Esophagus muscularis mucosa (tissue), 4 donors: ENCODE measurements at regions not wholly inside any gene's neighbourhood (a gene's known extent, or its start where the extent isn't known, plus 50 kb on each side); places are given as distances from the start of the nearest gene placed in this dataset.
A peak's percentile ranks its signal among the peaks of the same experiment; 100 is the strongest.

Experiments used
- DNase-seq: peaks from one replicate; pipeline ENCODE4 v3.0.0-alpha.2; 2017; ENCODE audit errors: extremely low spot score
- H3K27ac ChIP-seq, 4 donors: fragments of 200-600 bp; sonication (generic); replicated peaks in 1 of 4; 1 replicate in 3 of 4; 2 replicates in 1 of 4; pipeline ENCODE4 v1.5.1; 2016 to 2019; ENCODE audit warnings: mild to moderate bottlenecking in 1 of 4
- H3K27me3 ChIP-seq, 4 donors: fragments of 200-600 bp; sonication (generic); one replicate each; pipeline versions ENCODE4 v1.5.1 to v1.6.0; 2016 to 2019
- H3K36me3 ChIP-seq, 4 donors: fragments of 200-600 bp; sonication (generic); one replicate each; pipeline ENCODE4 v1.5.1; 2016 to 2019
- H3K4me1 ChIP-seq, 4 donors: fragments of 200-600 bp; sonication (generic); one replicate each; pipeline ENCODE4 v1.5.1; 2016 to 2019
- H3K4me3 ChIP-seq, 4 donors: fragments of 200-600 bp; sonication (generic); 1 replicate in 2 of 4; 2 replicates in 2 of 4; pipeline ENCODE4 v1.5.1; 2016 to 2019; ENCODE audit warnings: mild to moderate bottlenecking in 4 of 4, moderate library complexity in 1 of 4
- H3K9me3 ChIP-seq, 4 donors: fragments of 200-600 bp; sonication (generic); 1 replicate in 3 of 4; 2 replicates in 1 of 4; pipeline ENCODE4 v1.5.1; 2016 to 2019
- EP300 ChIP-seq: sonication (generic); formaldehyde crosslinking; IDR thresholded peaks from one replicate; pipeline ENCODE4 v1.6.1; 2017; ENCODE audit warnings: antibody characterized with exemption
- POLR2A ChIP-seq: fragments of 450-650 bp; IDR thresholded peaks from one replicate; pipeline ENCODE4 v1.6.1; 2017; ENCODE audit warnings: antibody characterized with exemption, moderate library complexity, mild to moderate bottlenecking, low read depth
- POLR2AphosphoS5 ChIP-seq, 2 donors: sonication (generic); formaldehyde crosslinking; IDR thresholded peaks; one replicate each; pipeline ENCODE4 v1.6.1; 2017; ENCODE audit warnings: antibody characterized with exemption in 2 of 2
- WGBS: methylation state at CpG from one replicate; pipeline ENCODE4 v1.1.5; 2018; 5-methylcytosine and 5-hydroxymethylcytosine counted together
- intact Hi-C: fragments of 100-400 bp; cut with DNase I; formaldehyde crosslinking; loops from one replicate; pipeline ENCODE4 v1.15.1; 2023
- TF ChIP-seq, protein P1 (sequence below), 3 experiments: fragments of 200-600 bp in 2 of 3; fragments of 450-650 bp in 1 of 3; sonication (generic) in 2 of 3; IDR thresholded peaks; one replicate each; pipeline ENCODE4 v1.5.1; 2017 to 2019; ENCODE audit warnings: antibody characterized with exemption in 3 of 3, mild to moderate bottlenecking in 2 of 3, moderate library complexity in 1 of 3

- H3K4me1 ChIP-seq: peaks cover 0 to 9% (median 6%) of the 10 kb centered on the region in 4 donors
- intact Hi-C loops: no loop called here
- peak; percentile 50 for DNase-seq
- peak overlapping the region in 1 of 4 donors; percentile 8 for H3K27ac ChIP-seq
- no peaks in the 10 kb centered on the region for H3K36me3 ChIP-seq
- no peak for TF ChIP-seq EP300
- TF ChIP-seq, protein P1, sequence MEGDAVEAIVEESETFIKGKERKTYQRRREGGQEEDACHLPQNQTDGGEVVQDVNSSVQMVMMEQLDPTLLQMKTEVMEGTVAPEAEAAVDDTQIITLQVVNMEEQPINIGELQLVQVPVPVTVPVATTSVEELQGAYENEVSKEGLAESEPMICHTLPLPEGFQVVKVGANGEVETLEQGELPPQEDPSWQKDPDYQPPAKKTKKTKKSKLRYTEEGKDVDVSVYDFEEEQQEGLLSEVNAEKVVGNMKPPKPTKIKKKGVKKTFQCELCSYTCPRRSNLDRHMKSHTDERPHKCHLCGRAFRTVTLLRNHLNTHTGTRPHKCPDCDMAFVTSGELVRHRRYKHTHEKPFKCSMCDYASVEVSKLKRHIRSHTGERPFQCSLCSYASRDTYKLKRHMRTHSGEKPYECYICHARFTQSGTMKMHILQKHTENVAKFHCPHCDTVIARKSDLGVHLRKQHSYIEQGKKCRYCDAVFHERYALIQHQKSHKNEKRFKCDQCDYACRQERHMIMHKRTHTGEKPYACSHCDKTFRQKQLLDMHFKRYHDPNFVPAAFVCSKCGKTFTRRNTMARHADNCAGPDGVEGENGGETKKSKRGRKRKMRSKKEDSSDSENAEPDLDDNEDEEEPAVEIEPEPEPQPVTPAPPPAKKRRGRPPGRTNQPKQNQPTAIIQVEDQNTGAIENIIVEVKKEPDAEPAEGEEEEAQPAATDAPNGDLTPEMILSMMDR (IDR thresholded peaks at IDR 0.05): no peak
- TF ChIP-seq POLR2AphosphoS5 (IDR thresholded peaks at IDR 0.05): no peak
- no peak for TF ChIP-seq POLR2A
- no peaks in the 10 kb centered on the region for H3K9me3 ChIP-seq
- H3K27me3 ChIP-seq: no peaks in the 10 kb centered on the region
- no peak overlapping the region for H3K4me3 ChIP-seq
- WGBS: 38% methylated on average over 5 of the region's 5 CpGs
Observed at GRCh38 chr1:169031566-169032224, 74.8 kb upstream of the ATP1B1 start.

DNA sequence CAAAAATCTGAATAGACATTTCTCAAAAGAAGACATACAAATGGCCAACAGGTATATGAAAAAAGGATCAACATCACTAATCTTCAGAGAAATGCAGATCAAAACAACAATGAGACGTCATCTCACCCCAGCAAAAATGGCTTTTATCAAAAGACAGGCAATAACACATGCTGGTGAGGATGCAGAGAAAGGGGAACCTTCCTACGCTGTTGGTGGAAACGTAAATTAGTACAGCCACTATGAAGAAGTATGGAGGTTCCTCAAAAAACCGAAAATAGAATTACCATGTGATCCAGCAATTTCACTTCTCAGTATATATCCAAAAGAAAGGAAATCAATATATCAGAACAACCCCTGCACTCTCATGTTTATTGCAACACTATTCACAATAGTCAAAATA lies 65.1 kb upstream of the ATP1B1 start:
- TF ChIP-seq, protein P1 (IDR thresholded peaks at IDR 0.05): no peak
- TF ChIP-seq POLR2A (no peak), EP300 (no peak), POLR2AphosphoS5 (IDR thresholded peaks at IDR 0.05) (no peak)
- no peaks in the 10 kb centered on the region for H3K36me3 ChIP-seq
- H3K4me3 ChIP-seq: no peak overlapping the region
- H3K27ac ChIP-seq: no peak overlapping the region
- DNase-seq: peak; percentile 42
- no peaks in the 10 kb centered on the region for H3K9me3 ChIP-seq
- intact Hi-C loops: no loop called here
- H3K27me3 ChIP-seq: no peaks in the 10 kb centered on the region
- H3K4me1 ChIP-seq: peaks cover 0 to 11% (median 5%) of the 10 kb centered on the region in 4 donors
- 89% methylated on average over 4 of the region's 4 CpGs for WGBS

- Histone ChIP-seq H3K9me3 (no peaks in the 10 kb centered on the region), H3K27me3 (no peaks in the 10 kb centered on the region), H3K27ac (no peak overlapping the region), H3K4me3 (no peak overlapping the region), H3K36me3 (no peaks in the 10 kb centered on the region), H3K4me1 (peaks cover 0 to 11% (median 5%) of the 10 kb centered on the region in 4 donors)
- no peak for TF ChIP-seq EP300
- TF ChIP-seq POLR2A: no peak
- no peak for TF ChIP-seq POLR2AphosphoS5 (IDR thresholded peaks at IDR 0.05)
- TF ChIP-seq, protein P1 (IDR thresholded peaks at IDR 0.05): no peak
- intact Hi-C loops: no loop called here
- no peak for DNase-seq
Observed at GRCh38 chr1:169042377-169042776, 64.1 kb upstream of the ATP1B1 start.

GRCh38 chr1:169043823-169044222 lies 62.7 kb upstream of the ATP1B1 start:
- H3K4me3 ChIP-seq: no peak overlapping the region
- no peak overlapping the region for H3K27ac ChIP-seq
- H3K36me3 ChIP-seq: no peaks in the 10 kb centered on the region
- intact Hi-C loops: no loop called here
- H3K4me1 ChIP-seq: peaks cover 0 to 11% (median 5%) of the 10 kb centered on the region in 4 donors
- no peaks in the 10 kb centered on the region for H3K27me3 ChIP-seq
- peak; percentile 60 for DNase-seq
- TF ChIP-seq EP300 (no peak), POLR2A (no peak), POLR2AphosphoS5 (IDR thresholded peaks at IDR 0.05) (no peak)
- TF ChIP-seq, protein P1 (IDR thresholded peaks at IDR 0.05): no peak
- H3K9me3 ChIP-seq: no peaks in the 10 kb centered on the region

DNA sequence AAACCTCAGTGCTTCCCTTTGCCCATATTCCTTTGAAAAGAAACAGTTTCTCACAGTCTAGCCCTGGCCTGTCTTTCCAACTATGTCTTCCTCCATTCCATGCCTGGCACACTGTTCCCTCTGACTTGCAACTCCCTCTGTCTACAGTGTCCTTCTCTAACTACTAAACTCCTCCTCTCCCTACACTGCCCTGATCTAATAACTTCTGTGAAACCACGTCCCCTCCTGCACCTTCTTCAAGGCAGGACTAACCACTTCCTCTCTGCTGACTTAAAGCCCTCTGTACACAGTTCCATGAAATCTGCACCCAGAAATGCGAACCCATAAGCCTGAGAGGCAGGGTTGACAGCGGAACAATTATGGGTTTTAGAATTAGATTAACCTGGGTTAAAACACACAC lies 62.2 kb upstream of the ATP1B1 start:
- Histone ChIP-seq H3K36me3 (no peaks in the 10 kb centered on the region), H3K4me1 (peaks cover 0 to 11% (median 5%) of the 10 kb centered on the region in 4 donors), H3K27ac (no peak overlapping the region), H3K4me3 (no peak overlapping the region), H3K27me3 (no peaks in the 10 kb centered on the region), H3K9me3 (no peaks in the 10 kb centered on the region)
- 47% methylated on average over 3 of the region's 3 CpGs for WGBS
- TF ChIP-seq EP300 (no peak), POLR2A (no peak), POLR2AphosphoS5 (IDR thresholded peaks at IDR 0.05) (no peak)
- TF ChIP-seq, protein P1 (IDR thresholded peaks at IDR 0.05): no peak
- DNase-seq: peak; percentile 81
- intact Hi-C loops: no loop called here
